Liver (tissue), 8 donors: ENCODE measurements at regions not wholly inside any gene's neighbourhood (a gene's known extent, or its start where the extent isn't known, plus 50 kb on each side); places are given as distances from the start of the nearest gene placed in this dataset.

Experiments
- DNase-seq: peaks from one replicate; pipeline ENCODE4 v3.0.0-alpha.2; 2017; ENCODE audit warnings: low spot score
- H3K27ac ChIP-seq, 2 donors: one replicate each; pipeline ENCODE4 v1.7.0; 2013; ENCODE audit warnings: inconsistent platforms in 2 of 2, low read length in 2 of 2, control low read depth in 1 of 2, low read depth in 1 of 2, mild to moderate bottlenecking in 1 of 2
- H3K27me3 ChIP-seq, 4 donors: one replicate each; pipeline versions ENCODE4 v1.6.1 to v1.7.0; 2013; ENCODE audit warnings: low read length in 3 of 4, inconsistent platforms in 1 of 4, mild to moderate bottlenecking in 1 of 4, moderate library complexity in 1 of 4; ENCODE audit not compliant: control insufficient read depth in 4 of 4, insufficient read depth in 4 of 4
- H3K36me3 ChIP-seq, 4 donors: one replicate each; pipeline versions ENCODE4 v1.6.1 to v1.7.0; 2013; ENCODE audit warnings: low read length in 3 of 4, mild to moderate bottlenecking in 3 of 4, low read depth in 1 of 4, moderate library complexity in 1 of 4; ENCODE audit not compliant: control insufficient read depth in 4 of 4, insufficient read depth in 3 of 4
- H3K4me1 ChIP-seq, 4 donors: one replicate each; pipeline versions ENCODE4 v1.6.1 to v1.7.0; 2013; ENCODE audit warnings: low read length in 3 of 4, mild to moderate bottlenecking in 3 of 4, moderate library complexity in 1 of 4; ENCODE audit not compliant: control insufficient read depth in 4 of 4, insufficient read depth in 4 of 4
- H3K4me3 ChIP-seq, 3 donors: one replicate each; pipeline versions ENCODE4 v1.6.1 to v1.7.0; 2013; ENCODE audit warnings: low read length in 3 of 3, control low read depth in 1 of 3, low read depth in 1 of 3, mild to moderate bottlenecking in 1 of 3
- H3K9ac ChIP-seq, 2 donors: one replicate each; pipeline ENCODE4 v1.7.0; 2013; ENCODE audit warnings: low read length in 2 of 2, mild to moderate bottlenecking in 2 of 2, moderate library complexity in 2 of 2, control low read depth in 1 of 2, low read depth in 1 of 2
- H3K9me3 ChIP-seq, 4 donors: one replicate each; pipeline versions ENCODE4 v1.6.1 to v1.7.0; 2013; ENCODE audit warnings: low read length in 3 of 4; ENCODE audit not compliant: control insufficient read depth in 4 of 4
- ATF3 ChIP-seq: IDR thresholded peaks from 2 replicates; pipeline ENCODE4 v1.6.1; 2016; ENCODE audit warnings: antibody characterized with exemption
- CTCF ChIP-seq: fragments of 150-350 bp; IDR thresholded peaks from 2 replicates; pipeline ENCODE4 v1.5.1; 2017; ENCODE audit warnings: improper control_type of control experiment, low read depth, low read length; ENCODE audit not compliant: missing input control
- EGR1 ChIP-seq, 2 donors: IDR thresholded peaks; 2 replicates each; pipeline ENCODE4 v1.6.1; 2016 to 2018; ENCODE audit warnings: antibody characterized with exemption in 2 of 2, low read depth in 2 of 2
- FOXA1 ChIP-seq: IDR thresholded peaks from 2 replicates; pipeline ENCODE4 v1.6.1; 2016; ENCODE audit warnings: antibody characterized with exemption
- FOXA2 ChIP-seq: IDR thresholded peaks from 2 replicates; pipeline ENCODE4 v1.6.1; 2016; ENCODE audit warnings: antibody characterized with exemption
- GABPA ChIP-seq, 2 donors: IDR thresholded peaks in 1 of 2; conservative IDR thresholded peaks in 1 of 2; 2 replicates each; pipeline ENCODE4 v1.6.1; 2016; ENCODE audit warnings: antibody characterized with exemption in 2 of 2, mild to moderate bottlenecking in 1 of 2, moderate library complexity in 1 of 2
- HNF4A ChIP-seq, 2 donors: conservative IDR thresholded peaks; 2 replicates each; pipeline ENCODE4 v1.6.1; 2016; ENCODE audit warnings: antibody characterized with exemption in 2 of 2, mild to moderate bottlenecking in 2 of 2
- HNF4G ChIP-seq: IDR thresholded peaks from 2 replicates; pipeline ENCODE4 v1.6.1; 2016; ENCODE audit warnings: antibody characterized with exemption
- JUND ChIP-seq, 2 donors: IDR thresholded peaks; 2 replicates each; pipeline ENCODE4 v1.6.1; 2016; ENCODE audit warnings: antibody characterized with exemption in 2 of 2
- NR2F2 ChIP-seq: IDR thresholded peaks from 2 replicates; pipeline ENCODE4 v1.6.1; 2016; ENCODE audit warnings: antibody characterized with exemption
- REST ChIP-seq: IDR thresholded peaks from 2 replicates; pipeline ENCODE4 v1.6.1; 2016; ENCODE audit warnings: antibody characterized with exemption, mild to moderate bottlenecking
- RXRA ChIP-seq, 2 donors: IDR thresholded peaks; 2 replicates each; pipeline ENCODE4 v1.6.1; 2017 to 2018; ENCODE audit warnings: antibody characterized with exemption in 2 of 2, mild to moderate bottlenecking in 1 of 2
- SP1 ChIP-seq: IDR thresholded peaks from 2 replicates; pipeline ENCODE4 v1.6.1; 2018; ENCODE audit warnings: antibody characterized with exemption, mild to moderate bottlenecking
- TAF1 ChIP-seq: conservative IDR thresholded peaks from 2 replicates; pipeline ENCODE4 v1.6.1; 2016; ENCODE audit warnings: antibody characterized with exemption, mild to moderate bottlenecking
- YY1 ChIP-seq: IDR thresholded peaks from 2 replicates; pipeline ENCODE4 v1.6.1; 2016; ENCODE audit warnings: antibody characterized with exemption, mild to moderate bottlenecking
- WGBS: extraction: QIAGEN DNeasy Blood & Tissue Kit; methylation state at CpG from one replicate; pipeline ENCODE4 v1.1.7; 2013; 5-methylcytosine and 5-hydroxymethylcytosine counted together
- TF ChIP-seq, protein P1 (sequence below): IDR thresholded peaks from 2 replicates; pipeline ENCODE4 v1.6.1; 2016; ENCODE audit warnings: antibody characterized with exemption
- TF ChIP-seq, protein P2 (sequence below): IDR thresholded peaks from 2 replicates; pipeline ENCODE4 v1.6.1; 2016; ENCODE audit warnings: antibody characterized with exemption
- donor health status: healthy.
- donor health status: healthy.
- donor health status: healthy.
- donor health status: healthy.
- donor health status: healthy.

DNA sequence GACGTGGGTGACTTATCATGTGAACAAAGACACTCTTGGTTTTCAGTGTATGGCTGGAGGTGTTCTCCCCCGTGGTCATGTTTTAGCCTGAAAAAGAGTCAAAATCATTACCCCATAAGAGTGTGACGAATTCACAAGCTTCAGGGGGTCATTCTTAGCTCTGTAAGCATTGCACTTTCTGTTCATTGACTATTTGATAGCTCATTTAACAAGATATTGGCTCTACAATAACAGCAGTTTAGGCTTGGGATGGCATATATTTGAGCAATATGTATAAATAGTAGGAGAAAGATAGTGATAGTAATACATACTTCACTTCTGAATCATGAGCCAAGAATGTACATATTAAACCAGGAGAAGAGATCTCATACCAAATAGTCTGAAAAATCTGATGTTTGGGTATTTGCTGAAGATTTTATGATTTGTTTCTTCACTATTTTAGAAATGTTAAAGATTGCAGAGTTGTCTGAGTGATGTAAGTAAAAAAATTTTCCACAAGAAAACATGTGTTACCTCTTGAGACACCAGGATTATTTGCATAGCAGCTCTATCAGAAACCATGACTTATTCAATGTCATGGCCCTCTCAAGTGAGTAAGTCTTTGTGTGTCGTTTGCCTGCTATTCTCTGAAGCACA lies 996.0 kb downstream of the OTOL1 start:
- Histone ChIP-seq H3K9me3 (no peaks in the 10 kb centered on the region), H3K4me3 (no peak overlapping the region), H3K4me1 (no peaks in the 10 kb centered on the region), H3K27ac (no peak overlapping the region), H3K9ac (no peak overlapping the region), H3K27me3 (no peaks in the 10 kb centered on the region), H3K36me3 (no peaks in the 10 kb centered on the region)
- no peak for DNase-seq
- TF ChIP-seq GABPA (IDR thresholded peaks at IDR 0.05 in 1 of 2, conservative IDR thresholded peaks at IDR 0.05 in 1 of 2) (no peak), YY1 (no peak), CTCF (no peak), EGR1 (IDR thresholded peaks at IDR 0.05; ENCODE audit: low read depth in 2 of 2) (no peak), HNF4A (conservative IDR thresholded peaks at IDR 0.05) (no peak), JUND (IDR thresholded peaks at IDR 0.05) (no peak), RXRA (IDR thresholded peaks at IDR 0.05) (no peak), HNF4G (no peak), TAF1 (no peak), FOXA2 (no peak), NR2F2 (no peak), SP1 (no peak), ATF3 (no peak), REST (no peak)
- TF ChIP-seq, protein P1, sequence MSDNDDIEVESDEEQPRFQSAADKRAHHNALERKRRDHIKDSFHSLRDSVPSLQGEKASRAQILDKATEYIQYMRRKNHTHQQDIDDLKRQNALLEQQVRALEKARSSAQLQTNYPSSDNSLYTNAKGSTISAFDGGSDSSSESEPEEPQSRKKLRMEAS = no peak
- TF ChIP-seq, protein P2, sequence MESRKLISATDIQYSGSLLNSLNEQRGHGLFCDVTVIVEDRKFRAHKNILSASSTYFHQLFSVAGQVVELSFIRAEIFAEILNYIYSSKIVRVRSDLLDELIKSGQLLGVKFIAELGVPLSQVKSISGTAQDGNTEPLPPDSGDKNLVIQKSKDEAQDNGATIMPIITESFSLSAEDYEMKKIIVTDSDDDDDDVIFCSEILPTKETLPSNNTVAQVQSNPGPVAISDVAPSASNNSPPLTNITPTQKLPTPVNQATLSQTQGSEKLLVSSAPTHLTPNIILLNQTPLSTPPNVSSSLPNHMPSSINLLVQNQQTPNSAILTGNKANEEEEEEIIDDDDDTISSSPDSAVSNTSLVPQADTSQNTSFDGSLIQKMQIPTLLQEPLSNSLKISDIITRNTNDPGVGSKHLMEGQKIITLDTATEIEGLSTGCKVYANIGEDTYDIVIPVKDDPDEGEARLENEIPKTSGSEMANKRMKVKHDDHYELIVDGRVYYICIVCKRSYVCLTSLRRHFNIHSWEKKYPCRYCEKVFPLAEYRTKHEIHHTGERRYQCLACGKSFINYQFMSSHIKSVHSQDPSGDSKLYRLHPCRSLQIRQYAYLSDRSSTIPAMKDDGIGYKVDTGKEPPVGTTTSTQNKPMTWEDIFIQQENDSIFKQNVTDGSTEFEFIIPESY = no peak
- 46% methylated on average over 4 of the region's 4 CpGs for WGBS

- Histone ChIP-seq H3K27me3 (no peaks in the 10 kb centered on the region), H3K4me3 (no peak overlapping the region), H3K36me3 (no peaks in the 10 kb centered on the region), H3K27ac (no peak overlapping the region), H3K9ac (no peak overlapping the region), H3K9me3 (no peaks in the 10 kb centered on the region), H3K4me1 (no peaks in the 10 kb centered on the region)
- DNase-seq = no peak
- 42% methylated on average over 2 of the region's 2 CpGs for WGBS
- TF ChIP-seq SP1 (no peak), HNF4A (conservative IDR thresholded peaks at IDR 0.05) (no peak), CTCF (no peak), REST (no peak), FOXA2 (no peak), GABPA (IDR thresholded peaks at IDR 0.05 in 1 of 2, conservative IDR thresholded peaks at IDR 0.05 in 1 of 2) (no peak), FOXA1 (no peak)
Measured at GRCh38 chr3:162498626-162499025, 1002.0 kb downstream of the OTOL1 start.
